Pancreas (tissue), 10 donors: ENCODE measurements at regions not wholly inside any gene's neighbourhood (a gene's known extent, or its start where the extent isn't known, plus 50 kb on each side); places are given as distances from the start of the nearest gene placed in this dataset.

Experiments used
- ATAC-seq, 4 donors: fragments of 200-7000 bp; cut with Tn5 transposase; one replicate each; pipeline versions ENCODE4 v1.8.0 to v1.9.1; 2020; ENCODE audit warnings: mild to moderate bottlenecking in 4 of 4, moderate library complexity in 4 of 4
- DNase-seq, 6 donors: peaks; one replicate each; pipeline ENCODE4 v3.0.0-alpha.2; 2020
- FAIRE-seq: peaks from 2 replicates; lab custom pipeline; 2012; peaks lifted over from hg19 to GRCh38; lab: Jason Lieb, UNC
- H3K27ac ChIP-seq, 4 donors: fragments of 200-600 bp; sonication (generic); 1 replicate in 3 of 4; 2 replicates in 1 of 4; pipeline versions ENCODE4 v1.5.0 to v1.8.0; 2020
- H3K27me3 ChIP-seq, 4 donors: fragments of 200-600 bp; one replicate each; pipeline ENCODE4 v1.8.0; 2021
- H3K36me3 ChIP-seq, 3 donors: fragments of 200-600 bp; sonication (generic) in 1 of 3; one replicate each; pipeline versions ENCODE4 v1.5.0 to v1.8.0; 2020 to 2021
- H3K4me1 ChIP-seq, 3 donors: fragments of 200-600 bp; one replicate each; pipeline ENCODE4 v1.8.0; 2021
- H3K4me3 ChIP-seq, 4 donors: fragments of 200-600 bp; sonication (generic) in 2 of 4; one replicate each; pipeline versions ENCODE4 v1.5.0 to v1.8.0; 2020 to 2021
- H3K9me3 ChIP-seq, 4 donors: fragments of 200-600 bp; one replicate each; pipeline ENCODE4 v1.8.0; 2021
- WGBS, 2 donors: extraction: QIAGEN DNeasy Blood & Tissue Kit; methylation state at CpG; one replicate each; pipeline ENCODE4 v1.1.7; 2013; 5-methylcytosine and 5-hydroxymethylcytosine counted together
- intact Hi-C, 3 donors: fragments of 100-400 bp; cut with DNase I; formaldehyde crosslinking; loops; one replicate each; pipeline versions ENCODE4 v1.11.1 to v1.14.2; 2022
- TF ChIP-seq, protein P1 (sequence below), 4 donors: fragments of 200-600 bp; sonication (generic) in 3 of 4; IDR thresholded peaks; one replicate each; pipeline versions ENCODE4 v1.5.0 to v1.8.0; 2021; ENCODE audit warnings: antibody characterized with exemption in 4 of 4
- donor health status: healthy with polysubstance abuse.
- donor health status: DM: no; HTN: no; CAD: no; lungs with moderate emphysema.
- donor health status: DM: no; HTN: no; CAD: no.
- donor health status: control.
- donor health status: control.
- donor health status: Bipolar disorder and iron deficiency.
- donor health status: DM: yes; HTN: yes; CAD: no.
- donor health status: DM: no; HTN: no; CAD: no.
- donor health status: DM: no; HTN: no; CAD: no.
- donor health status: DM: yes; HTN: yes; CAD: no.

DNA sequence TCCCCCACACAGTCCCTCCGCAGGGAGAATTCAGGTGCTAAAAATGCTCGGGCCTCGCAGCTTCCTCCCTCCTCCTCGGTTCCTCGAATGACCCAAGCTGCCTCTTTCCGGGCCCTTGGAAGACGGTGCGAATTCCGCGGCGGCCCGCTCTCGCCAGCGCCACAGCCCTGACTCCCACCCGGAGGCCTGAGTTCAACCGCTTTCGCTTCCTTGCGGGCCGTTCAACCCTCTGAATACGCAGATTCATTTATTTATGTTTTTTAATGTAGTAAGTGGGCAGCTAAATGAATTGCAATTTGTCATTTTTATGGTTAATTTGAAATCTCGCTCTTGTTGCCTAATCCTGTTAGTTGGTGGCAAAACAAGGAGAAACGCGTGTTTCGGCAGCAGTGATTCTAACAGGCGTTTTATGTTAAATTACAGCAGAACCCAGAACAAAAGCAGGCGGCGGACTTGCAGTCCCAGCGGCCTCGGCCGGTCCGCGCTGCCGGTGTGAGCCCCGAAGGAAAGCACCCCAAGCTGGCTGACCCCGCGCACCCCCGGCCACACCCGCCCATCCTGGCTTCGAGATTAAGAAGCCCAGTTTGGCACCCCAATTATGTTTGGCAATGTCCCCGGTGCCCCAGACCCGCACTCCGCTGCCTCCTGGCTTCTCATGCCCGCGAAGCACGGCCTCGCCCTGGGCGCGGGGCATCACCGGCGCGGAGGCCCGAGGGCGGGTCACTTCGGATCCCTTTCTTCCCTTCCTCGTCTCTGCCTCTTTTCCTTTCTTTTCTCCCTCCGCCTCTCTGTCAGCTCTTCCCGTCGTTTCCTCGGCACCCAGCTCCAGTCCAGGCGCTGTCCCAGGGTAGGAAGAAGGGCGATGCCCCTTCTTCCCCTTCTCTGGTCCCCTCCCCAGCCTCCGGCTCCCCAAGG is 75.9 kb downstream of the INSIG1 start:
- FAIRE-seq (no peak), DNase-seq (peak in 1 of 6 donors; percentile 62), ATAC-seq (peak in 1 of 4 donors; percentile 5)
- TF ChIP-seq, protein P1, sequence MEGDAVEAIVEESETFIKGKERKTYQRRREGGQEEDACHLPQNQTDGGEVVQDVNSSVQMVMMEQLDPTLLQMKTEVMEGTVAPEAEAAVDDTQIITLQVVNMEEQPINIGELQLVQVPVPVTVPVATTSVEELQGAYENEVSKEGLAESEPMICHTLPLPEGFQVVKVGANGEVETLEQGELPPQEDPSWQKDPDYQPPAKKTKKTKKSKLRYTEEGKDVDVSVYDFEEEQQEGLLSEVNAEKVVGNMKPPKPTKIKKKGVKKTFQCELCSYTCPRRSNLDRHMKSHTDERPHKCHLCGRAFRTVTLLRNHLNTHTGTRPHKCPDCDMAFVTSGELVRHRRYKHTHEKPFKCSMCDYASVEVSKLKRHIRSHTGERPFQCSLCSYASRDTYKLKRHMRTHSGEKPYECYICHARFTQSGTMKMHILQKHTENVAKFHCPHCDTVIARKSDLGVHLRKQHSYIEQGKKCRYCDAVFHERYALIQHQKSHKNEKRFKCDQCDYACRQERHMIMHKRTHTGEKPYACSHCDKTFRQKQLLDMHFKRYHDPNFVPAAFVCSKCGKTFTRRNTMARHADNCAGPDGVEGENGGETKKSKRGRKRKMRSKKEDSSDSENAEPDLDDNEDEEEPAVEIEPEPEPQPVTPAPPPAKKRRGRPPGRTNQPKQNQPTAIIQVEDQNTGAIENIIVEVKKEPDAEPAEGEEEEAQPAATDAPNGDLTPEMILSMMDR (IDR thresholded peaks at IDR 0.05) = no peak
- H3K27ac ChIP-seq = no peak overlapping the region
- peak overlapping the region in 2 of 4 donors; percentile 8 to 39 for H3K4me3 ChIP-seq
- no peaks in the 10 kb centered on the region for H3K9me3 ChIP-seq
- intact Hi-C loops = no loop called here
- peaks cover 6 to 33% (median 21%) of the 10 kb centered on the region in 3 donors for H3K4me1 ChIP-seq
- WGBS, 2 donors = 8% methylated on average over 62 of the region's 62 CpGs
- H3K27me3 ChIP-seq = peaks cover 3 to 71% (median 21%) of the 10 kb centered on the region in 4 donors
- no peaks in the 10 kb centered on the region for H3K36me3 ChIP-seq

DNA sequence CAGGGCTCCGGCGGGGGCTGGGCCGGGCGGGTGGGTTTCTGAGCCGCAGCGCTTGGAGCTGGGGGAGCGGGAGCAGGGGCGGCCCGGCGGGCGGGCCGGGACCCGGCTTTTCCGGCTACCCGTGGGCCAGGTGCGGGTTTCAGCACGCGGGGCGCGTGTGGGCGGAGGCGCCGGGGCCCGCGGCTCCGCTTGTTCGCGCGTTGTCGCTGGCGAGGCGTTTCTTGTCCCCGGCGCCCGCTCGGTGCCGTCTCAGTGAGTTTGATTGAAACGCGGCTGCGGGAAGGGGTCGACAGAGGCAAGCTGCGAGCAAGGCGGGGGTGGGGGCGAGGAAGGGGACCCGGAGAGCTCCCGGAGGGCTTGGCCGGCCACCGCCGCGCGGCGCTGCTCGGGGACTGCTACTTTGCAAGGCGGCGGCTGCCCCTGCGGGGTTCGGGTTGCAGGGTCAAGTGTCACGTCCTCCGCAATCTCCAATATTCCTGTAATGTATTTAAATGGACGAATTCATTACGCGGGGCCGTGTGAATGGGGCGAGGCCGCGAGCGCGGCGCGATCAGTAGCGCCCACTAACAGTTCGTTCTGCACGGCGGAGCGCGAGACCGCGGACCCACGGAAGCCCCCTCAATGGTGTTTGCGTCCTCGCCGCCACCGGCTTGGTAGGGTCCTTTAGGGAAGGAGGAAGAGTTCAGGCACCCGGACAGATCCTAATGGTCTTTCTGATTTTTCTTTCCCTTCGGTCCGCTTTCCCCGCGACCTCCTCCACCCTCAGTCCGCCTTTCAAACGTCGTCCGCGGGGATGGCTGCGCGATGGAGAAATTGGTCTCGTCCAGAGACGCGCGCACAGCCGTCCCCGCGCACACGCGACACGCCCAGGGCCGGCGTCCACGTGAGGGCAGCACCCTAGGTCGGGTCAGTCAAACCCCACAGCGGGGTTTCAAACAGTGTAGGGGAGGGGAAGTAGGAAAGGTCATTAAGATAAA is 76.9 kb downstream of the INSIG1 start:
- 3 to 4% methylated on average over 68 to 110 of the region's 110 CpGs for WGBS, 2 donors
- peak overlapping the region in 1 of 4 donors; percentile 39 for H3K4me3 ChIP-seq
- H3K9me3 ChIP-seq = no peaks in the 10 kb centered on the region
- TF ChIP-seq, protein P1 (IDR thresholded peaks at IDR 0.05) = no peak
- FAIRE-seq = no peak
- ATAC-seq = peak in 1 of 4 donors; percentile 9
- H3K27ac ChIP-seq = no peak overlapping the region
- peaks cover 3 to 71% (median 25%) of the 10 kb centered on the region in 4 donors for H3K27me3 ChIP-seq
- intact Hi-C loops = no loop called here
- peaks cover 6 to 33% (median 21%) of the 10 kb centered on the region in 3 donors for H3K4me1 ChIP-seq
- H3K36me3 ChIP-seq = no peaks in the 10 kb centered on the region
- DNase-seq = peak in 1 of 6 donors; percentile 54

DNA sequence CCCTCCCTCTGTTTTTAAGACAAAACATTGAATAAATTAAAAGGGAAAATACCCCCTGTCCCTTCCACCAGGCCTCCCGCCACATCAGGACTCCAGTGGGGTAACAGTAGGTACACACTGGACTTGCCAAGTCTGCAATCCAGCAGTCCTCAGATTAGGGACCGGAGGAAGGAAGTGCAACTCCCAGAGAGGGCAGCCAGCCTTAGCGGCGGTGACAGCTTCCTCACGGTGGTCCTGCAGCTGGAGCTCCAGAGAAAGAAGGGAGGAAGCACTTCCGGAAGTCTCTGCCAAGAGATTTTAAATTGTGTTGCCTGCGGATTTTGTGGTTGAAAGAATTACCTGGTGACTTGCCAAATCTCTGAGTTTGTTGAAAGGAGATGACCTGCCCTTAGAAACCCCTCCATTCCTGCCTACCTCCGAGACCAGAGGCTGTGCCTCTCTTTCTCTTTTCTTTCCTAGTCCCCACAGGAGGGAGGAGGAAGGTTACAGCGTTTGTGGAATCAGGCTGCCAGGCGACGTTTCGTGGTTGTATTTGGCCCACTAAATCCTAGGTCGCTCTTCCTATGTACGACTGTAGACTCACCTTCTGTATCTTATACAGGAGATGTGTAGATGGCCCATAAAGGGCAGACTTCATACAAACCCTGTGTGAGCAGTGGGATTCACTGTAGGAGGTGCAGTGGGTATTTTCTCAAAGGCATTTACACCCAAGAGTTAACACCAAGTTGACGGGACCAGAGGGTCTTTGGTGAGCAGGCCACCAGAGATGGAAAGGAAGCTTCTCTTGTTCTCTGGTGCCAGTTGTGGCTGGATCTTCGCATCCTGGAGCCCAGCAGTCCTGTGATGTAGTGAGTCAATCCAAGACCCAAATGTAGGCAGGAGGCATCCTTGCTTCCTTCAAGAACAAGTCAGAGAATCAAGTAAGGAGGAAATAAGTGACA is 77.9 kb downstream of the INSIG1 start:
- no peak for ATAC-seq
- Histone ChIP-seq H3K36me3 (no peaks in the 10 kb centered on the region), H3K27me3 (peaks cover 3 to 72% (median 29%) of the 10 kb centered on the region in 4 donors), H3K9me3 (no peaks in the 10 kb centered on the region), H3K4me1 (peaks cover 6 to 39% (median 21%) of the 10 kb centered on the region in 3 donors), H3K4me3 (no peak overlapping the region), H3K27ac (no peak overlapping the region)
- peak in 1 of 6 donors; percentile 33 for DNase-seq
- no peak for FAIRE-seq
- TF ChIP-seq, protein P1 (IDR thresholded peaks at IDR 0.05) = no peak
- intact Hi-C loops = no loop called here
- WGBS, 2 donors = 13 to 14% methylated on average over 16 of the region's 16 CpGs
